Fibroblast of skin of back (primary cell): ENCODE measurements at regions not wholly inside any gene's neighbourhood (a gene's known extent, or its start where the extent isn't known, plus 50 kb on each side); places are given as distances from the start of the nearest gene placed in this dataset.
"Not testable (repeated sequence)": the region's sequence is repeated elsewhere in the genome, so short reads cannot be mapped to it uniquely, and the experiment has no call there.

Experiments
- DNase-seq: peaks from one replicate; pipeline ENCODE4 v3.0.0-alpha.2; 2013

GRCh38 chr3:125822175-125822574, 146.8 kb upstream of the ROPN1B start:
- peak; percentile 80 for DNase-seq

- not testable (repeated sequence) for DNase-seq
Measured at GRCh38 chr3:125831005-125831750, 137.8 kb upstream of the ROPN1B start.

GRCh38 chr3:125835562-125835961, 133.4 kb upstream of the ROPN1B start:
- not testable (repeated sequence) for DNase-seq

- DNase-seq = peak; percentile 17
Measured at GRCh38 chr3:125836011-125836551, 132.9 kb upstream of the ROPN1B start.

GRCh38 chr3:125836786-125837185, 132.2 kb upstream of the ROPN1B start:
- not testable (repeated sequence) for DNase-seq

- DNase-seq = not testable (repeated sequence)
Measured at GRCh38 chr3:125838857-125839256, 130.1 kb upstream of the ROPN1B start.

GRCh38 chr3:125840465-125840864, 128.5 kb upstream of the ROPN1B start:
- DNase-seq = not testable (repeated sequence)

GRCh38 chr3:125847966-125848365, 121.0 kb upstream of the ROPN1B start:
- not testable (repeated sequence) for DNase-seq

GRCh38 chr3:125855006-125855405, 114.0 kb upstream of the ROPN1B start:
- DNase-seq = not testable (repeated sequence)

- not testable (repeated sequence) for DNase-seq
Measured at GRCh38 chr3:125860547-125860946, 108.4 kb upstream of the ROPN1B start.

GRCh38 chr3:125862841-125863254, 106.1 kb upstream of the ROPN1B start:
- DNase-seq = peak; percentile 7

- DNase-seq = not testable (repeated sequence)
Measured at GRCh38 chr3:125864532-125864931, 104.4 kb upstream of the ROPN1B start.

GRCh38 chr3:125886006-125886405, 83.0 kb upstream of the ROPN1B start:
- DNase-seq = peak; percentile 85

GRCh38 chr3:125899181-125899580, 69.8 kb upstream of the ROPN1B start:
- DNase-seq = not testable (repeated sequence)

GRCh38 chr3:125901473-125901872, 67.5 kb upstream of the ROPN1B start:
- DNase-seq = not testable (repeated sequence)

- not testable (repeated sequence) for DNase-seq
Measured at GRCh38 chr3:125903780-125904455, 65.1 kb upstream of the ROPN1B start.

GRCh38 chr3:125907279-125907678, 61.7 kb upstream of the ROPN1B start:
- not testable (repeated sequence) for DNase-seq

GRCh38 chr3:125910851-125911250, 58.1 kb upstream of the ROPN1B start:
- not testable (repeated sequence) for DNase-seq

- DNase-seq = peak; percentile 59
Measured at GRCh38 chr3:125914608-125915436, 54.2 kb upstream of the ROPN1B start.

GRCh38 chr3:125915437-125915787, 53.6 kb upstream of the ROPN1B start:
- DNase-seq = not testable (repeated sequence)

GRCh38 chr3:125915792-125916375, 53.1 kb upstream of the ROPN1B start:
- peak; percentile 98 for DNase-seq

GRCh38 chr3:125916376-125916978, 52.5 kb upstream of the ROPN1B start:
- peak; percentile 94 for DNase-seq
